ENCODE measurements at regions not wholly inside any gene's neighbourhood (a gene's known extent, or its start where the extent isn't known, plus 50 kb on each side); places are given as distances from the start of the nearest gene placed in this dataset.

DNA sequence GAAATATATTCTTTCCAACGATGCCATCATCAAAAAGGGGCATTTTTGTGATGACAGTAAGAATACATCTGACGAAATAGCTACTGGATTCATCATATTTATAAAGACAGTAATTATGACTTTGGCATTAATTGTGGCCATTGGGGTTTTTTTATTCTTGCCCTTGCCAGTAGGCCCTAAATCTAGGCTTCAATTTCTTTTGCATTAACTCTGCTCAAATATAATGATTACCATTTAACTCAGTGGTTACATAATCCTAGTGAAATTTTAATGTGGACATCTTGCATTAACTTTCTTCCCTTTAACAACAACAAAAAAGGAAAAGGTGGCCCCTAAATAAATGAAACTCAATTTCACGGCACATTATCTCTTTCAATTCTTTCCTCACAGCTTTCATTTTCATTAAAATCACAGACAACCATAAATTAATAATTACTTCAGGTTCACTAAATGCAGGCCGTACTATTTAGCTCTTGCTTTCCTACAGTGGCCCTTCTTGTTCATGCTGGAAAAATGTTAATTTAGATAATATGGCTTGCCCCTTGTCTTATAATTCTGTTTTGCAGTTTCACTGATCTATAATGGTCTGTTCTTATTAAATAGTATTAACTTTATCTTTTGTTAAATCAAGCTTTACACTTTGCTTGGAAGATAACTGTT lies 615.6 kb downstream of the DACH1 start (continued):
- TF ChIP-seq TSHZ2 (CRISPR knock-in tag; IDR thresholded peaks at IDR 0.05) (no peak), ZNF565 (CRISPR knock-in tag; conservative IDR thresholded peaks at IDR 0.05; ENCODE audit: low read depth) (no peak), ZNF8 (CRISPR knock-in tag; IDR thresholded peaks at IDR 0.05) (no peak), TCF4 (CRISPR knock-in tag; IDR thresholded peaks at IDR 0.05; ENCODE audit: borderline replicate concordance) (no peak)
- TF ChIP-seq, protein P1, sequence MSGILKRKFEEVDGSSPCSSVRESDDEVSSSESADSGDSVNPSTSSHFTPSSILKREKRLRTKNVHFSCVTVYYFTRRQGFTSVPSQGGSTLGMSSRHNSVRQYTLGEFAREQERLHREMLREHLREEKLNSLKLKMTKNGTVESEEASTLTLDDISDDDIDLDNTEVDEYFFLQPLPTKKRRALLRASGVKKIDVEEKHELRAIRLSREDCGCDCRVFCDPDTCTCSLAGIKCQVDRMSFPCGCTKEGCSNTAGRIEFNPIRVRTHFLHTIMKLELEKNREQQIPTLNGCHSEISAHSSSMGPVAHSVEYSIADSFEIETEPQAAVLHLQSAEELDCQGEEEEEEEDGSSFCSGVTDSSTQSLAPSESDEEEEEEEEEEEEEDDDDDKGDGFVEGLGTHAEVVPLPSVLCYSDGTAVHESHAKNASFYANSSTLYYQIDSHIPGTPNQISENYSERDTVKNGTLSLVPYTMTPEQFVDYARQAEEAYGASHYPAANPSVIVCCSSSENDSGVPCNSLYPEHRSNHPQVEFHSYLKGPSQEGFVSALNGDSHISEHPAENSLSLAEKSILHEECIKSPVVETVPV (CRISPR knock-in tag; IDR thresholded peaks at IDR 0.05) = no peak

DNA sequence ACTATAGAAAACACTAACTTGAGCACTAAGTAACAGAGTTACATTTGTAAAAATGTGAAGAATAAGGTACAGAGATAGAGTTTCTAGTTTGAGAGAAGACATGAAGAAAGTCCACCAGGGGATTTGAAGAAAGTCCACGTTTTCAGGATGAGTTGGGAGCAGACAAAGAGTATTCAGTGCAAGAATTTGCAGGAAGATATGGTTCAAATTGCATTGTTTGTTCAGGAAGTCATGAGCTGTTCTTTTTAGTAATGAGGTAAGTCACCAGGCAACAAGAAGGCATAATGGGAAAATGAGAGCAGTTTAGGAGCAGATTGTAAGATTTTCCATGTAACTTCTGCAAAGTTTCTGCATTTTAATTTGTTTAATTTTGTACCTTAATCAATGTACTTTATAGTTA lies 618.0 kb downstream of the DACH1 start:
- ATAC-seq = no peak
- no peak for TF ChIP-seq CREB5 (CRISPR knock-in tag; IDR thresholded peaks at IDR 0.05; ENCODE audit: low read depth)
- TF ChIP-seq PATZ1 (CRISPR knock-in tag; IDR thresholded peaks at IDR 0.05; ENCODE audit: borderline replicate concordance) = no peak
- TF ChIP-seq, protein P1 (CRISPR knock-in tag; IDR thresholded peaks at IDR 0.05) = no peak
- no peak for TF ChIP-seq PPARA (CRISPR knock-in tag; IDR thresholded peaks at IDR 0.05; ENCODE audit: borderline replicate concordance)
- no peak for TF ChIP-seq TCF4 (CRISPR knock-in tag; IDR thresholded peaks at IDR 0.05; ENCODE audit: borderline replicate concordance)
- TF ChIP-seq ZNF8 (CRISPR knock-in tag; IDR thresholded peaks at IDR 0.05) = no peak
- no peak for TF ChIP-seq ZFP3 (CRISPR knock-in tag; IDR thresholded peaks at IDR 0.05)
- no peak for TF ChIP-seq TSHZ2 (CRISPR knock-in tag; IDR thresholded peaks at IDR 0.05)
- TF ChIP-seq ARNTL (CRISPR knock-in tag; IDR thresholded peaks at IDR 0.05; ENCODE audit: borderline replicate concordance, low read depth) = no peak
- TF ChIP-seq ZC3H10 (CRISPR knock-in tag; IDR thresholded peaks at IDR 0.05) = no peak
- no peak for TF ChIP-seq ESRRG (CRISPR knock-in tag; IDR thresholded peaks at IDR 0.05)
- no peak for TF ChIP-seq TOX (CRISPR knock-in tag; IDR thresholded peaks at IDR 0.05; ENCODE audit: borderline replicate concordance)
- TF ChIP-seq ZNF70 (CRISPR knock-in tag; IDR thresholded peaks at IDR 0.05) = no peak
- TF ChIP-seq BACH2 (CRISPR knock-in tag; IDR thresholded peaks at IDR 0.05; ENCODE audit: borderline replicate concordance) = no peak
- no peak for TF ChIP-seq POU6F1 (CRISPR knock-in tag; IDR thresholded peaks at IDR 0.05; ENCODE audit: borderline replicate concordance, low read depth)

Measured in SK-N-SH treated with all-trans-retinoic acid at 6 μM for 48 hours (cell line).